GM19397 (cell line): ENCODE measurements at regions not wholly inside any gene's neighbourhood (a gene's known extent, or its start where the extent isn't known, plus 50 kb on each side); places are given as distances from the start of the nearest gene placed in this dataset.
"Not testable (repeated sequence)": the region's sequence is repeated elsewhere in the genome, so short reads cannot be mapped to it uniquely, and the experiment has no call there.

Source experiments
- ATAC-seq: cut with Tn5 transposase; IDR thresholded peaks from one replicate; pipeline ENCODE4 v1.9.1; 2021; ENCODE audit warnings: mild to moderate bottlenecking, moderate library complexity; ENCODE audit not compliant: unreplicated experiment

DNA sequence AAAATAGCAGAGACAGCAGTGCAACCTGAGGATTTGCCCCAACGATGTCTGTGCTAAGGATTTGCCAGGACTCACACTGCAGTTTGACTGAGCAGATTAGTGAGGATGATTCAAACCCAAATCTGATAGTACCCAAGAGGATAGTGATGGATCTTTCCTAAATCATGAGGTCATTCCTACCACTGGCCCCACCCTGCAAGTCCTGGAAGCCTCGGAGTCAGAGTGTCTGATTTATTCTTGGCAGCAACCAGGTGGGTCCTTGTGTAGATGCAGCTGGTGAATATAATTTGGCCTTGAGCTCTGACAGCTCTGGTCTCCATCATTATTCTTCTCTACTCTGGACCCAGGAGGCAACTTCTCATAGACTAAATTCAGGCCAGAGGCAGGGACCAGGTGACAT is 179.3 kb upstream of the RAG2 start:
- no peak for ATAC-seq

DNA sequence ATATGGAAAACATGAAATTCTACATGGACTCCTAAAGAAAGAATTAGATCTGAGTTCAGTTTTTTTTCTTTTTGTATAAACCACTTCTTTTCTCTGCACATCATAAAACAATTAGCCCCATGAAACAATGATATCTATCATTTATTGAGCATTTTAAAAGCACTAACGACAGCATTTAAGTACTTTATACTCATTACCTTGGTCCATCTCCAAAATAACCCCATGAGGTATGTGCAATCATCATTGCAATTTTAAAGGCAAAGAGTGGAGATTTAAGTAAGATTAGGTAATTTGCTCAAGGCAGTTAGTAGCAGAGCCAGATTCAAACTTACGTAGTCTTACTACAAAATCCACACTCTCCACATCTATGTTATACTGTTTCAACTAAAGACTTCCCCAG is 177.7 kb upstream of the RAG2 start:
- no peak for ATAC-seq

DNA sequence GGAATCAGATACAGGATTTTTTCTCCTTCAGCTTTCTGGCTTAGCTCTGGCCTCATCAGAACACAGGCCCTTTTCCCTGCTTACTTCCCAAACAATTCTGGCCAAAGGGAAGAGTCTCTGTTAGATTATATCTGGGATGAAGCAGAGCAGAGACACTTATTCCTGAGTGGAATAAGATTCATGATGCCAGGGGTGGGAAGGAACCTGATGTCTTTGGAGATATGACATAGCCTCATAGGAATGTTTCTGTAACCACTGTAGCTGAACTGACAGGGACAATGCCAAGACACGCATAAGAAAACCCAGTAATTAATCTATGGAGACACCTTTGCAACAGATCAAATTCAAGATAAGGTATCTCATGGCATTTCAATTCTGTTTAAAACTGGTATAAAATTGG is 177.1 kb upstream of the RAG2 start:
- ATAC-seq = no peak

DNA sequence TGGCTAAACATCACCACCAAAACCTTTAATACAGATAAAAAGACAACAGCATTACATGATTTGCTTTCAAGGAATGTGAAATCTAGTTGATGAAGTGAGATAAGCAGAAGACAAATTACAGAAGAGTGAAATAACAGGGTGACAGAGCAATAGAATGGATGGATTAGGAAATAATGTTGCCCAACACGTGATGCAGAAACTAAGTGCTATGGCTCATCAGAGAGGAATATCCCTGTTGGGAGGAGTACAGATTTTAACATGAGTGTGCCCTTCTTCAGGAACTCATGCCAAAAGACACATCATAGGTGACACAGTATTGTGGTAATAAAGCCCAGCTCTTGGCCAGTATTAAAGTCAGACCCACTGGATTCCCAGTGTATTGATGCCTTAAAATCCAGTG is 176.6 kb upstream of the RAG2 start:
- no peak for ATAC-seq

DNA sequence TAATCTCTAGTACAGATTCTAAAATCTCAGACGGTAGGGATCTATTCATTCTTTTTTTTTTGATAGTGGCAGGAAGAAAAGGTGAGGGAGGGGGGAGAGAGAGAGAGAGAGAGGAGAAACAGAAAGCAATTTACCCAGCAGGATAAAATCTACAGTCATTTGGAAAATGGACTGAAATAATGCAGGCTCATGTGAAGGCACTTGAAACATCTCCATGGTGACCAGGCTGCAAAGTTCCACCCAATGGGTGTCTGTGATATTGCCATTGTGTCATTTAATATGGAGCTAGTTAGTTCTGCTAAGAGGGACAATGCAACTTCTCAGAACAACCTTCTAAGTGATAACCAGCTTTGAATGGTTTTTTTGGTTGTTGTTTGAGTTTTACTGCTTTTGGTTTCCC is 165.2 kb upstream of the RAG2 start:
- no peak for ATAC-seq

DNA sequence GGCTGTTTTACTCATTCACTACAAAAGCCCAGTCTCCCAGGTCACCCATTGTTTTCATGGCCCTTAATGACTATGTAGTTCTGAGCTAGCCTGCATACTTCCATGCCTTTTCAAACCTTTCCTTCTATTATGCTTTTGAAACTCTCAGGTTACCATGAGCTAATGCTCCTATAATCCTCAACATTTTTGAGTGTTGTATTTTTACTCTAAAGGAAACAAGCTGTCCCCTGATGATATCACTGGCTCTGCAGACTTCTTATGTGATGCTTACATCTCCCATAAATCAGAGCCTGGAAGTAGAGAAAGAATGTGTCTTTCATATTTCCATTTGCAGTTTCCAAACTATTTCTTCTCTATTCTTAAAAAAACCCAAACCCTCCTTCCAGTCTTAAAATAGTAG is 159.0 kb upstream of the RAG2 start:
- ATAC-seq = no peak

DNA sequence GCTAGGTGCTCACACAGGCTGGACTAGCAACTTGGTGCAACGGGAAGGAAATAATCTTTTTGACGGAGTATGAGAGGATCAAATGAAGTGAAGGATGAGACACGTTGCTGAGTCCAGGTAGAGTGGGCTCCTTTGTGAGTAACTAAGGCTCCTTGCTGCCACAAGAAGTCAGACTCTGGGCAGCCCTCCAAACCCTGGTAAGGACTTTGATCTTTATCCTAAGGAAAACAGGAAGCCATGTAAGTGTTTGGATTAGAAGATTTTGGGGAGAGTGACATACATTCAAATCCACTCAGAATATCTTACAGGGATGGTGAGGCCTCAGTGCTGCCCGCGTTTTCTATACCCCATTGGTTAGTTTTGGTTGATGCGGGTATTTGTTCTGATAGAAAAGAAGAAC is 155.9 kb upstream of the RAG2 start:
- no peak for ATAC-seq

DNA sequence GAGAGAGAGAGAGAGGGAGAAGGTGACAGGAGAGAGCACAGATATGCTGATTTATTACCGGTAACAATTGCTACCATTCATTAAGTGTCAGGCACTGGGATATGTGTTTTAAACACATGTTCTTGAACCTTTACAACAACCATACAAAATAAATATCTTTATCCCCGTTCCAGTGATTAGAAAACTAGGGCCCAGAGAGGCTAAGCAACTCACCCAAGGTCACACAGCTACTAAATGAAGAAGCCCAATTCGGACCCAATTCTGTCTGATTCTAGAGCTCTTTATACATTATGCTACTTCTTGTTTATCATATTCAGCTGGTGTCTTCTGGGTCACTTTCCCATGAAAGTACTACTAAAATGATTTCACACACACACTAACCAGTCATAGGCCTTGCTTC is 154.0 kb upstream of the RAG2 start:
- ATAC-seq = no peak

DNA sequence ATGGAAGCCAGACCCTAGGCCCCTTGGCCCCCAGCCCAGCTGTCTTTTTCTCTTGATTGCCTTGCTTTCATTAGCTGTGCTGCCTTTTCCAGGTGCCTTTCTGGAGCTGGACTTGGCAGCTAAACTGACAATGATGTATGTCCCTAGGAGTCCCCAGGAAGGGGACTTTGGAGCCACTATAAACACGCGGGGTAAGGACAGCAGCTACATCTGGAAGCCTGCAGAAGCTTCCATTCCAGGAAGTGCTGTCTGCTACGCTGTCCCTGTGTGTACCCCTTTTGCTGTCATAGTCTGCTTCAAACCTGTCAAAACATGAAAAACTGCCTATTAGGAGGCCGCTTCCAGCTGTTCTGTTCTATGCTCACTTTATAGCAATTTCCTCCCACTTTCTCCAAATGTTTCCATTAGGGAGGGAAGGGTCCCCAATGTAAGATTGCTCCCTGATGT is 153.3 kb upstream of the RAG2 start:
- no peak for ATAC-seq

DNA sequence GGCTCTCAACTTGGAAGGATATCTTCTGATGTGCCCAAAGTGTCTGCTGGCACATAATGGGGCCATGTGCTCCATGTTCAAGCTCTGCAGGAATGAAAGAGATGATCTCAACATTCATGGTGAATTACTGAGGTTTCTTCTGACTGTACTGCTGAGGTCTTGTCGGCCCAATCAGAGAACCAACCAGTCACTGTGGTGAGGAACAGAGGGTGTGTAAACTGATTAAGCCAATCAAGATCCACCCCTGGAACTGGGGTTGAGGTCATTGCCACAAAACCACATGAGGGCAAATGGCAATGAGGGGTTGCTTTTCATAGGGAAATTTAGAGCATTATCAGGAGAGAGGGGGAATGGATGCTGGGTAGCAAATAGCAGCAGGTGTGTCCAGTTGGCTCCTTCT is 152.3 kb upstream of the RAG2 start:
- no peak for ATAC-seq

DNA sequence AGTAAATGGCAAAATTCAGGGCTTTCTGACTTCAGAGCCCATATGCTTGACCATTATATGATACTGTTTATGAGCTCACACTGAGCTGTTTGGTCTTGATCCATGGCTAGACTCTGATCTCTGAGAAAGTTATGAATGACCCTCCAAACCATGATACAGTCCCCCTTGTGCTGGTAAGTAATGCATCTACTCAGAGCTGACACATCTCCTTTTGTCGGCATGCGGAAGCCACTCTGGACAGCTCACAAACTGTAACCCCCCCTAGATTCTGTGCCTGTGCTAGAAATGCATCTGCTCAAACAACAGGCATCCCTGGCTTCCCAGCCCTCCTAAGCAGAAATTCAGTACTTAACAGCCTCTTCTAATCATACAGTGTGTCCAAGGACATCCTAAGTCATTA is 150.8 kb upstream of the RAG2 start:
- no peak for ATAC-seq

DNA sequence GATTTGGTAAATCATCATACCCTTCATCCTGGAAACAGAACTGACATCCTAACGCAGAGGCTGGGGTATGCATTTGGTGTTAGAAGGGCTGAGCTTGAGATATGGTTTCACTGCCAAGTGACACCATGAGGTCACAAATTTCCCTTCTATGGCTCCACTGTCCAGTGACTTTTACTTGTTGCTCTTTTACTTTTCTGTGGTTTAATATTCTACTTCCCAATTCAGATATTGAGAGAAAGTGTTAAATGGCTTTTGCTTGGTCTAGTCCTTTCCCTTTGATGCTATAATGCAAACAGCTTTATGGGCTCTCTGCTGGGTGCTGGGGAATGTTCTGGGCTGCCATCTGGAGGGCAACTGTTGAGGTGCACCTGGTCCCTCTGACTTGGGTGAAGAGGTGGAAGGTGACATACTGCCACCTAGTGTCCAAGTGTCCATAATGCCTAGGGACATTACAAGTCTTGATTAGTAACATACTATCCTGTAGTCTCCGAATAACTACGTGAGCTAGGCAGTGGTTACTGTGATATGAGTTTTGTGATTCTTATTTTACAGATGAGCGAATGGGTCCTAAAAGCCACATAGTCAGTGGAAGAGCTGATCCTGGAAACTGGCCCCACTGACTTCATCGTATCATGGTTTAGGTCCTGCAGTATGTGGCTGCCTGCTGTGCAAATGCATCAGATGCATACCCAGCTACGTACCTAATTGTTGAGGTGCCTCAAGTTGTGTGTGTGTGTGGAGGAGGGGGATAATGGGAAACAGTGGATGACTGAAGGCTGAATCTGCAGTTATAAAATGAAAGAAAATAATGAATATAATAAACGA is 149.1 kb upstream of the RAG2 start:
- ATAC-seq = peak; percentile 92

DNA sequence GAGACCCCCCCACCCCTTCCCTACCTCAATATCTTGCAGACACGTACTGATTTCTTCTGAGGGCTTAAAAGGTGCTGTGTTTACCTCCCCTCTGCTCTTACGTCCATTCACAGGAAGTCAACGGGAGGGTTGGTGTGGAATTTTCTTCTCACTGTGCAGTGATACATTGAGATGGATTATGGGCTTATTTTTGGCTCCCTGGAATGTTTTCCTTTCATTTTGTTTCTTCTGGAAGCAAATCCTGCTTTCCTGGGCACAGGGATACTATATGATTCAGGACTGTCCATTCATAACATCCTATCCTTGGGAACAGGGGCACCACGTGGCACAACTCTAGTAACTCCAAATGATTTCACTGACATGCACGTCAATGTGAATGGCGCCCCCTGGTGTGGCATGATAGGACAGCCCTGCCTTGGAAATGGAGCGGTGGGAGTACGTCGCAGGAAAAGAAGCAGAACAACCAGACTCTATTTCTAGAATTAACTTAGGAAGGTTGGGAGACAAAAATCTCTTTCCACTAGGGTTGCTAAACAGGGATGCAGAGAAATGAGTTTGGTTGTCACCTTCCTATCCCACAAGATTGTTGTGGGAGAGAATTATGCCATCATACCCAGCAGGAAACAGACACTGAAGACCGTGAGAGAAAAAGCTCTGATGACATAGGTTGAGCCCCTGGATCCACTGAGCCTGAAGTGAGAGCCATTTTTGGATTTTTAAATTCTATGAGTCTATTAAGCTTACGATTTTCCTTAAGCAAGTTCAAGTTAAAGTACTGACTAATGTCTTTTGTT is 146.5 kb upstream of the RAG2 start:
- no peak for ATAC-seq

DNA sequence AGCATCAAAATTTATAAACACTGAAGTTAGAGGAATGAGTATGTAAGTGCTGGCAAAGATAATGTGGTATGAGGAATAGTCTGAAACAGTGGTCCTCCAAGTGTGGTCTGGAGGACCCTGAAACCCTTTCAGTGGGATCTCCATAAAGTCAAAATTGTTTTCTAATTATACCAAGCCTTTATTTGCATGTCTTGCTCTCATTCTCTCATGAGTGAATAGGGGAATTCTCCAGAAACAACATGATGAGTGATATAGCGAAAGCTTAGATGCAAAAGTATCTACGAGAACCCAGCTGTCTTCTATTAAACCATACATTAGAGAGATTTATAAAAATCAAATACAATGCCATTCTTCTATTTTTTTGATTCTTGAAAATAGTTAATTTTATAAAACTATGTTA is 145.0 kb upstream of the RAG2 start:
- peak; percentile 46 for ATAC-seq

DNA sequence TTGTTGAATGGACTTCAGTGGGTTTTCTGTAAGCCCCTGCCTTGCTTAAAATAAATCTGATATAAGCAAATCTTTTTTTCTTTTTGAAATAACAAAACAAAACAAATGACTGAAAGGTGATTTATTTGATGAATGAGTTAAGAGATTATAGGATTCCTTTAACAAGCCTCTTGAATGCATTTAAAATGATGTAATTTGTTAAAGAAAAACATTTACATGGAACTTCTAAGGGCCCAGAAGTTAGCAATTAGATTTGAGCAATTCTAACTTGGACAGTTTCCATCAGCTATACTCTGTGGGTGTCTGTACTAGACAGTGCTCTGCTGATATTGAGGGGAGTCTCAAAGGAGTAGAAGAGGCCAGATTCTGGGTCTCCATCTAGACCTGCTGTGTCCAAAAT is 143.5 kb upstream of the RAG2 start:
- no peak for ATAC-seq

DNA sequence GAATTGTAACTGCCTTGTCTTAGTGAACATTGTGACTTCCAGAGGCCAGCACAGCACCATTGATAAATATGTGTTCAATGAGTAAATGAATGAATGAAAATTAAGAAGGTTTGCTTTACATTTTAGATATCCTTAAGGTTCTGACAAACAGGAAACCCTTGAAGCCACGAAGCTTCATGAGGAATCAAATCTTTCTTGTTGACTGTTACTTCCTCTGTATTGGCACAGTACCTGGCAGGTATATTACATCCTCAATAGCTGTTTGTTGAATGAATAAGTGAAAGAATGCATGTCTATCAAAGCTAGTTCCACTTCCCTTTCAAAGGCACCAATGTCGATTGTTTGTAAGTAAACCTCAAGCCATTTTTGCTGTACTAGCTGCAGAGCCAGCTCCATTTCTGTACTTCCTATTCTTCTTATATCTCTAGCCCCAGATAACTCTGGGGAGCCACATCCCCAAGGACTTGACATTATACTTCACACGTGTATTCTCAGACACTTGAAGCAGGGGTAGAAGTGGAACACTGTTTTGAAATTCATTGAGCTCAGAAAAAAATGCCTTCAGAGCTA is 140.3 kb upstream of the RAG2 start:
- ATAC-seq = no peak

DNA sequence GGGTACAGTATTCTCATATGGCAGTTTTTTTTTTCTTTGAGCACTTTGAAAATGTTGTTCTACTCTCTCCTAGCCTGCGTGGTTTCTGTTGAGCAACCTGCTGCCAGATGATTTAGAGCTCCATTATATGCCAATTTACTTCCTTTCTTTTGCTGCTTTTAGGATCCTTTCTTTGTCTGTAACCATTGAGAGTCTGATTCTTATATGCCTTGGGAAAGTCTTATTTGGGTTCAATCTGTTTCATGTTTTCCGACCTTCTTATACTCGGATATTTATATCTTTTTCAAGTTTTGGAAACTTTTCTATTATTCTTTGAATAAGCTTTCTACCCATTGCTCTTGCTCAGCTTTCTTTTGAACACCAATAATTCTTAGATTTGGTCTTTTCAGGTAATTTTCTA is 138.1 kb upstream of the RAG2 start:
- no peak for ATAC-seq

DNA sequence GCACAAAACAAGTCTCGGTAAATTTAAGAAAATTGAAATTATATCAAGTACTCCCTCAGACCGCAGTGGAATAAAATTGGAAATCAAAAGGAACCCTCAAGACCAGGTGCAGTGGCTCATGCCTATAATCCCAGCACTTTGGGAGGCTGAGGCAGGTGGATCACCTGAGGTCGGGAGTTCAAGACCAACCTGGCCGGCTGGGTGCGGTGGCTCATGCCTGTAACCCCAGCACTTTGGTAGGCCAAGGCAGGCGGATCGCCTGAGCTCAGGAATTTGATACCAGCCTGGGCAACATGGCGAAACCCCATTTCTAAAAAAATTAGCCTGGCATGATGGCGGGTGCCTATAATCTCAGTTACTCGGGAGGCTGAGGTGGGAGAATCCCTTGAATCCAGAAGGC is 135.7 kb upstream of the RAG2 start:
- not testable (repeated sequence) for ATAC-seq

DNA sequence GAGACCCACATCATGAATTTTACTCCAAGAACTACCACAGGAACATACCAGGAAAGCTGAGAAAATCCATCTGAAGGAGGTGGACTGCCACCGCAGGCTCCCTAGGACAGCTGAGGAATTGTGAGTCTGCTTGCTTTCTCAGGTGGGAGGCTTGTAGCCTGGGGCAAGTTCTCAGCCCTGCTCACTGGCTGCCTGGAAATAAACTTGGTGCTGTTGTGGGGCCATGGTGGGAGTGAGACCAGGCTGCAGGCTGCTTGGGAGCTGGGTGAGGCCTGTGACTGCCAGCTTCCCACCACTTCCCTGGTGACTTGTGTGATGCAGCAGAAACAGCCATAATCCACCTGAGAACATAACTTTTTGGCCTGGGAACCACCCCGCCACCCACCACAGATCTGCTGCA is 132.7 kb upstream of the RAG2 start:
- ATAC-seq = no peak

DNA sequence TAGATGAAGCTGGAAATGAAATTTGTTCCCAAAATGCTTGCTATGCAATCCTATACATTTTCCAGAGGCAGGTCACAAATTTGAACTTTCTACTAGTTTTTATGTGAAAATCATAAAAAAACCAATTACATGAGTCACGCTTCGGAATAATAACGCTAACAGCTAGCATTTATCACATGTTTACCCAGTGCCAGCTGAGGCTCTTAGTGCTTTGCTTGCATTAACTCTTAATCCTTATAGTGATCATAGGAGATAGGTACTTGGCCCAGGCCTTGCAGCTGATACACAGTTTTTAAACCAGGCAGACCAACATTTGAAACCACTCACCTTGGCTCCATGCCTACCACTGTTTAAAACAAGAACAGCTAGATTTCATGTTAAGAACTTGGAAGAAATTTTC is 131.8 kb upstream of the RAG2 start:
- no peak for ATAC-seq

DNA sequence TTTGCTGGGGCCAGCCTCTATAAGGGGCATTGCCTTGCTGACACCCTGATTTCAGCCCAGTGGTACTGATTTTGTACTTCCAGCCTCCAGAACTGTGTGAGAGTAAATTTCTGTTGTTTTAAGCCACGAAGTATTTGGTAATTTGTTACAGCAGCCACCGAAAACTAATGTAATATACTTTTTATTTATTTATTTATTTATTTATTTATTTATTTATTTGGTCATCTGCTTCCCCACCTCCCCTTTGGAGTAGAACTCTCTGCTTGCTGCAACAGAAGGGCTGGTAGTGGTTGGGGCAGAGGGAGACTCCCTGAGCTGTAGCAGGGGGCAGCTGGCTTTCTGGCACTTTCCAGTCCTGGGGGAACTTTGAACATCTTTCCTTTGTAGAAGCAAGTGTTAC is 128.4 kb upstream of the RAG2 start:
- no peak for ATAC-seq

DNA sequence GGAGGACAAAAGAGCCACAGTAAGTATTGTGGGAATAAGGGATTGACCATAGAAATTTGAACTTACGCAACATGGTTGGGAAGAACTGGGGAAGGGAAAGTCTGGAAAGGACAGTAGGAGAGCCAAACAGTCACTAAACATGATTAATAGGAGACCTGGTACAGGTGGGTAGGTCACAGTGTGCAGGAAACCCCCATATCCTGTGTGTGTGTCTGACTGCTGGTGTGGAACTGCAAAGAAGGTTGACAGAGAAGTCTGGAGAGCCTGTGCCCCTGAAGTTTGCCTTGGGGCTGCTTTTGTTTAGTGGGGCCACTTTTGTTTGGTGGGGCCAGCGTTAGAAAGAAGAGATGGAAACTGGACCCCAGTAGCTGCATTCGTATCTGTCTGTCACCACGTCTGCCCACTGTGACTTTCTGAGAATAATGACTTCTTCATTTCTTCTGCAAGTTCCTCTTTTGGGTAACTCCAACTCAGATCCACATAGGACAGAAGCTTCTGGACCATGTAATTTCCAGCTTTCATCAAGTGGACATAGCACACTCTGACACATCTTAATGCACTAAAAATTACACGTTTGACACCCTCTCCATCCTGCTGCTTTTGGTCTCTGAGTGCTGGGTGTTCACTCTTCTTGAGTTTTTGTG is 126.8 kb upstream of the RAG2 start:
- ATAC-seq = peak; percentile 85
